GM23248 (cell line): ENCODE measurements at regions not wholly inside any gene's neighbourhood (a gene's known extent, or its start where the extent isn't known, plus 50 kb on each side); places are given as distances from the start of the nearest gene placed in this dataset.

Experiments used
- EZH2 ChIP-seq: fragments of 200-600 bp; sonication (generic); IDR thresholded peaks from 2 replicates; pipeline ENCODE4 v1.6.1; 2018; ENCODE audit warnings: antibody characterized with exemption, mild to moderate bottlenecking; ENCODE audit not compliant: insufficient read depth, poor library complexity, severe bottlenecking
- EZH2phosphoT487 ChIP-seq: fragments of 200-600 bp; sonication (generic); IDR thresholded peaks from 2 replicates; pipeline ENCODE4 v1.6.1; 2018; ENCODE audit warnings: antibody characterized with exemption, moderate library complexity, mild to moderate bottlenecking, low read depth; ENCODE audit not compliant: insufficient read depth

- no peak for TF ChIP-seq EZH2
- no peak for TF ChIP-seq EZH2phosphoT487
These were observed 566.8 kb upstream of the HTR2C start for GRCh38 chrX:114017086-114017485.
